Activated naive CD8-positive, alpha-beta T cell treated with anti-CD3 and anti-CD28 coated beads, Interleukin-2, amount 10 ng/mL, durations not matched to agents 7 days and 5 days (primary cell): ENCODE measurements at regions not wholly inside any gene's neighbourhood (a gene's known extent, or its start where the extent isn't known, plus 50 kb on each side); places are given as distances from the start of the nearest gene placed in this dataset.
A peak's percentile ranks its signal among the peaks of the same experiment; 100 is the strongest.
"Not testable (repeated sequence)": the region's sequence is repeated elsewhere in the genome, so short reads cannot be mapped to it uniquely, and the experiment has no call there.

Source experiments
- ATAC-seq: fragments of 150-1000 bp; cut with Tn5 transposase; one replicate; pipeline ENCODE4 v1.10.0; 2021; ENCODE audit warnings: low read depth, moderate library complexity
- POLR2A ChIA-PET: fragments of 350-600 bp; sonication (Branson Sonifier 250); formaldehyde crosslinking; loops from one replicate; lab custom pipeline; 2021; ENCODE audit warnings: antibody characterized with exemption; lab: Charles Lee
- DNase-seq: peaks from one replicate; pipeline ENCODE4 v3.0.0; 2021
- H3K27ac Mint-ChIP-seq: one replicate; pipeline ENCODE4 v1.8.0; 2022; ENCODE audit warnings: mild to moderate bottlenecking, mixed read lengths
- H3K27me3 Mint-ChIP-seq: one replicate; pipeline ENCODE4 v1.8.0; 2022; ENCODE audit warnings: mild to moderate bottlenecking, moderate library complexity, mixed read lengths
- H3K36me3 Mint-ChIP-seq: one replicate; pipeline ENCODE4 v1.8.0; 2021; ENCODE audit warnings: mild to moderate bottlenecking, mixed read lengths
- H3K4me1 Mint-ChIP-seq: one replicate; pipeline ENCODE4 v1.8.0; 2021; ENCODE audit warnings: mixed read lengths
- H3K4me3 Mint-ChIP-seq: one replicate; pipeline ENCODE4 v1.8.0; 2022; ENCODE audit warnings: mild to moderate bottlenecking, moderate library complexity, mixed read lengths
- H3K9me3 Mint-ChIP-seq: one replicate; pipeline ENCODE4 v1.8.0; 2021; ENCODE audit warnings: mixed read lengths

GRCh38 chr1:192491804-192492554 is 83.6 kb upstream of the RGS1 start:
- ATAC-seq: no peak
- Mint-ChIP-seq H3K9me3 (no peaks in the 10 kb centered on the region), H3K4me3 (no peak overlapping the region), H3K36me3 (no peaks in the 10 kb centered on the region), H3K27ac (no peak overlapping the region), H3K4me1 (no peaks in the 10 kb centered on the region), H3K27me3 (peaks cover 2% of the 10 kb centered on the region)
- no peak for DNase-seq
- POLR2A ChIA-PET: no interaction called here

GRCh38 chr1:192493584-192493983 is 82.0 kb upstream of the RGS1 start:
- ATAC-seq (no peak), DNase-seq (no peak)
- Mint-ChIP-seq H3K9me3 (peaks cover 2% of the 10 kb centered on the region), H3K4me3 (no peak overlapping the region), H3K27me3 (peaks cover 2% of the 10 kb centered on the region), H3K4me1 (no peaks in the 10 kb centered on the region), H3K36me3 (no peaks in the 10 kb centered on the region), H3K27ac (no peak overlapping the region)
- POLR2A ChIA-PET: no interaction called here

- no peaks in the 10 kb centered on the region for H3K36me3 Mint-ChIP-seq
- H3K27ac Mint-ChIP-seq: no peak overlapping the region
- ATAC-seq (no peak), DNase-seq (no peak)
- no peak overlapping the region for H3K4me3 Mint-ChIP-seq
- POLR2A ChIA-PET: no interaction called here
- H3K4me1 Mint-ChIP-seq: no peaks in the 10 kb centered on the region
- H3K27me3 Mint-ChIP-seq: peaks cover 2% of the 10 kb centered on the region
- peaks cover 6% of the 10 kb centered on the region for H3K9me3 Mint-ChIP-seq
Observed at GRCh38 chr1:192496369-192497056, 79.1 kb upstream of the RGS1 start.

- H3K4me3 Mint-ChIP-seq: no peak overlapping the region
- POLR2A ChIA-PET: no interaction called here
- H3K27ac Mint-ChIP-seq: no peak overlapping the region
- H3K4me1 Mint-ChIP-seq: no peaks in the 10 kb centered on the region
- peaks cover 6% of the 10 kb centered on the region for H3K9me3 Mint-ChIP-seq
- no peak for ATAC-seq
- DNase-seq: no peak
- H3K27me3 Mint-ChIP-seq: peaks cover 2% of the 10 kb centered on the region
- H3K36me3 Mint-ChIP-seq: no peaks in the 10 kb centered on the region
Observed at GRCh38 chr1:192497214-192497794, 78.3 kb upstream of the RGS1 start.

- H3K4me1 Mint-ChIP-seq, H3K27ac Mint-ChIP-seq, H3K4me3 Mint-ChIP-seq, H3K9me3 Mint-ChIP-seq, POLR2A ChIA-PET, H3K27me3 Mint-ChIP-seq, H3K36me3 Mint-ChIP-seq, ATAC-seq, DNase-seq: not testable (repeated sequence)
Observed at GRCh38 chr1:192498092-192498491, 77.5 kb upstream of the RGS1 start.

- ATAC-seq, POLR2A ChIA-PET, DNase-seq, H3K4me3 Mint-ChIP-seq, H3K36me3 Mint-ChIP-seq, H3K27ac Mint-ChIP-seq, H3K27me3 Mint-ChIP-seq, H3K9me3 Mint-ChIP-seq, H3K4me1 Mint-ChIP-seq: not testable (repeated sequence)
Observed at GRCh38 chr1:192499061-192499581, 76.5 kb upstream of the RGS1 start.

- H3K4me3 Mint-ChIP-seq, H3K36me3 Mint-ChIP-seq, POLR2A ChIA-PET, ATAC-seq, H3K9me3 Mint-ChIP-seq, DNase-seq, H3K27ac Mint-ChIP-seq, H3K27me3 Mint-ChIP-seq, H3K4me1 Mint-ChIP-seq: not testable (repeated sequence)
Observed at GRCh38 chr1:192500541-192500940, 75.0 kb upstream of the RGS1 start.

GRCh38 chr1:192506741-192507155 is 68.8 kb upstream of the RGS1 start:
- no peaks in the 10 kb centered on the region for H3K36me3 Mint-ChIP-seq
- POLR2A ChIA-PET: no interaction called here
- no peak overlapping the region for H3K4me3 Mint-ChIP-seq
- no peak overlapping the region for H3K27ac Mint-ChIP-seq
- ATAC-seq (peak; percentile 42), DNase-seq (no peak)
- no peaks in the 10 kb centered on the region for H3K27me3 Mint-ChIP-seq
- H3K9me3 Mint-ChIP-seq: no peaks in the 10 kb centered on the region
- no peaks in the 10 kb centered on the region for H3K4me1 Mint-ChIP-seq

GRCh38 chr1:192512426-192513162 is 63.0 kb upstream of the RGS1 start:
- POLR2A ChIA-PET: interaction anchor here (0.6 kb wide), 1 partner anchor 71 kb away, joined by 3 read pairs; no protein-coding TSS in a partner anchor
- H3K27ac Mint-ChIP-seq: no peak overlapping the region
- H3K27me3 Mint-ChIP-seq: peaks cover 2% of the 10 kb centered on the region

GRCh38 chr1:192513196-192513595 is 62.4 kb upstream of the RGS1 start:
- ATAC-seq: no peak
- Mint-ChIP-seq H3K27ac (no peak overlapping the region), H3K4me1 (peaks cover 31% of the 10 kb centered on the region), H3K36me3 (peaks cover 1% of the 10 kb centered on the region), H3K9me3 (no peaks in the 10 kb centered on the region), H3K4me3 (no peak overlapping the region), H3K27me3 (peaks cover 2% of the 10 kb centered on the region)
- POLR2A ChIA-PET: no interaction called here
- no peak for DNase-seq

More at GRCh38 chr1:192512426-192513162, 63.0 kb upstream of the RGS1 start:
- ATAC-seq (no peak), DNase-seq (no peak)
- Mint-ChIP-seq H3K4me1 (peaks cover 29% of the 10 kb centered on the region), H3K4me3 (no peak overlapping the region), H3K9me3 (no peaks in the 10 kb centered on the region), H3K36me3 (peaks cover 1% of the 10 kb centered on the region)

- peaks cover 31% of the 10 kb centered on the region for H3K4me1 Mint-ChIP-seq
- H3K27me3 Mint-ChIP-seq: peaks cover 2% of the 10 kb centered on the region
- no peak overlapping the region for H3K4me3 Mint-ChIP-seq
- ATAC-seq: no peak
- POLR2A ChIA-PET: no interaction called here
- H3K36me3 Mint-ChIP-seq: peaks cover 1% of the 10 kb centered on the region
- H3K9me3 Mint-ChIP-seq: no peaks in the 10 kb centered on the region
- no peak overlapping the region for H3K27ac Mint-ChIP-seq
- no peak for DNase-seq
Observed at GRCh38 chr1:192513697-192514096, 61.9 kb upstream of the RGS1 start.

GRCh38 chr1:192516776-192517297 is 58.7 kb upstream of the RGS1 start:
- Mint-ChIP-seq H3K27ac (peak overlapping the region; percentile 82), H3K4me3 (peak overlapping the region; percentile 65), H3K9me3 (no peaks in the 10 kb centered on the region), H3K27me3 (peaks cover 2% of the 10 kb centered on the region), H3K36me3 (peaks cover 1% of the 10 kb centered on the region), H3K4me1 (peaks cover 40% of the 10 kb centered on the region)
- DNase-seq: no peak
- ATAC-seq: peak; percentile 97
- POLR2A ChIA-PET: interaction anchor here (0.8 to 1.6 kb wide), 5 partner anchors 13 to 36 kb away, joined by 3 to 4 read pairs (median 3); no protein-coding TSS in a partner anchor
